ENCODE measurements at regions not wholly inside any gene's neighbourhood (a gene's known extent, or its start where the extent isn't known, plus 50 kb on each side); places are given as distances from the start of the nearest gene placed in this dataset.

GRCh38 chr10:3867454-3868270 is 82.7 kb upstream of the KLF6 start:
- no peaks in the 10 kb centered on the region for H3K36me3 ChIP-seq (ENCODE audit: low read depth, missing control alignments)
- H3K4me3 ChIP-seq, result no peak overlapping the region
- H3K4me1 ChIP-seq, result no peaks in the 10 kb centered on the region
- intact Hi-C loops (cut with DNase I; ENCODE audit: low total_unique reads), result no loop called here
- WGBS, 2 donors, result 77% methylated on average over 3 of the region's 3 CpGs
- TF ChIP-seq CTCF (IDR thresholded peaks at IDR 0.05) (no peak), POLR2A (IDR thresholded peaks at IDR 0.05) (no peak)
- H3K9me3 ChIP-seq, result no peaks in the 10 kb centered on the region
- H3K27ac ChIP-seq, result no peak overlapping the region
- no peak for DNase-seq
- no peaks in the 10 kb centered on the region for H3K27me3 ChIP-seq

GRCh38 chr10:3866332-3866731 is 81.3 kb upstream of the KLF6 start:
- H3K4me1 ChIP-seq, result no peaks in the 10 kb centered on the region
- no peak for DNase-seq

GRCh38 chr10:3865565-3865964 is 80.6 kb upstream of the KLF6 start:
- Histone ChIP-seq H3K27me3 (no peaks in the 10 kb centered on the region), H3K4me1 (no peaks in the 10 kb centered on the region), H3K4me3 (no peak overlapping the region), H3K9me3 (no peaks in the 10 kb centered on the region), H3K36me3 (ENCODE audit: low read depth, missing control alignments) (no peaks in the 10 kb centered on the region), H3K27ac (no peak overlapping the region)
- intact Hi-C loops (cut with DNase I; ENCODE audit: low total_unique reads), result no loop called here
- WGBS, 2 donors, result 85 to 92% methylated on average over 3 of the region's 3 CpGs
- TF ChIP-seq CTCF (IDR thresholded peaks at IDR 0.05) (no peak), POLR2A (IDR thresholded peaks at IDR 0.05) (no peak)
- no peak for DNase-seq

More at GRCh38 chr10:3866332-3866731, 81.3 kb upstream of the KLF6 start:
- no peaks in the 10 kb centered on the region for H3K9me3 ChIP-seq
- no peak overlapping the region for H3K27ac ChIP-seq
- no peaks in the 10 kb centered on the region for H3K27me3 ChIP-seq
- H3K36me3 ChIP-seq (ENCODE audit: low read depth, missing control alignments), result no peaks in the 10 kb centered on the region
- no peak for TF ChIP-seq CTCF (IDR thresholded peaks at IDR 0.05)
- no peak for TF ChIP-seq POLR2A (IDR thresholded peaks at IDR 0.05)
- no peak overlapping the region for H3K4me3 ChIP-seq
- intact Hi-C loops (cut with DNase I; ENCODE audit: low total_unique reads), result no loop called here
- 80 to 91% methylated on average over 3 of the region's 3 CpGs for WGBS, 2 donors

GRCh38 chr10:3861795-3862194 is 76.8 kb upstream of the KLF6 start:
- Histone ChIP-seq H3K4me3 (no peak overlapping the region), H3K4me1 (no peaks in the 10 kb centered on the region), H3K36me3 (ENCODE audit: low read depth, missing control alignments) (no peaks in the 10 kb centered on the region), H3K9me3 (no peaks in the 10 kb centered on the region), H3K27me3 (no peaks in the 10 kb centered on the region), H3K27ac (no peak overlapping the region)
- no peak for DNase-seq
- 96 to 98% methylated on average over 15 of the region's 15 CpGs for WGBS, 2 donors
- intact Hi-C loops (cut with DNase I; ENCODE audit: low total_unique reads), result no loop called here
- TF ChIP-seq POLR2A (IDR thresholded peaks at IDR 0.05) (no peak), CTCF (IDR thresholded peaks at IDR 0.05) (no peak)

Measured in testis (tissue), 2 donors.